ENCODE measurements at regions not wholly inside any gene's neighbourhood (a gene's known extent, or its start where the extent isn't known, plus 50 kb on each side); places are given as distances from the start of the nearest gene placed in this dataset.

- CTCF ChIA-PET: no interaction called here
- H3K27me3 ChIP-seq (replicated peaks; ENCODE audit: insufficient read depth, low read depth, low read length, poor library complexity): no peaks in the 10 kb centered on the region
- BruUV-seq (replicated peaks): no TSS peak
- H3K4me1 ChIP-seq (ENCODE audit: insufficient read depth, low read length, poor library complexity, severe bottlenecking): no peaks in the 10 kb centered on the region
- no peak for DNase-seq (ENCODE audit: low spot score)
- no peak overlapping the region for H3K4me3 ChIP-seq (ENCODE audit: low read depth, low read length, poor library complexity, severe bottlenecking)
- no peak overlapping the region for H3K27ac ChIP-seq (ENCODE audit: low read depth, low read length, poor library complexity, severe bottlenecking)
- no peaks in the 10 kb centered on the region for H3K9me3 ChIP-seq (ENCODE audit: low read depth, low read length, poor library complexity, severe bottlenecking)
- intact Hi-C loops (cut with micrococcal nuclease; ENCODE audit: unreplicated experiment): no loop called here
- H3K36me3 ChIP-seq (ENCODE audit: insufficient read depth, low read length, poor library complexity, severe bottlenecking): no peaks in the 10 kb centered on the region
- no peak for TF ChIP-seq EZH2 (IDR thresholded peaks at IDR 0.05; ENCODE audit: borderline replicate concordance, low read depth, low read length, poor library complexity, severe bottlenecking)
- no peak for TF ChIP-seq CTCF (conservative IDR thresholded peaks at IDR 0.05; ENCODE audit: low read depth, low read length)
- POLR2A ChIA-PET (ENCODE audit: low non-redundant PET): no interaction called here
Observed at GRCh38 chr6:56311061-56311460, 63.7 kb upstream of the COL21A1 start.

GRCh38 chr6:56310241-56310640, 62.9 kb upstream of the COL21A1 start:
- intact Hi-C loops (cut with micrococcal nuclease; ENCODE audit: unreplicated experiment): no loop called here
- ChIA-PET POLR2A (ENCODE audit: low non-redundant PET) (no interaction called here), CTCF (no interaction called here)
- no peak overlapping the region for H3K4me3 ChIP-seq (ENCODE audit: low read depth, low read length, poor library complexity, severe bottlenecking)
- TF ChIP-seq EZH2 (IDR thresholded peaks at IDR 0.05; ENCODE audit: borderline replicate concordance, low read depth, low read length, poor library complexity, severe bottlenecking) (no peak), CTCF (conservative IDR thresholded peaks at IDR 0.05; ENCODE audit: low read depth, low read length) (no peak)
- DNase-seq (ENCODE audit: low spot score): no peak
- H3K36me3 ChIP-seq (ENCODE audit: insufficient read depth, low read length, poor library complexity, severe bottlenecking): no peaks in the 10 kb centered on the region
- no TSS peak for BruUV-seq (replicated peaks)
- H3K9me3 ChIP-seq (ENCODE audit: low read depth, low read length, poor library complexity, severe bottlenecking): no peaks in the 10 kb centered on the region
- H3K27ac ChIP-seq (ENCODE audit: low read depth, low read length, poor library complexity, severe bottlenecking): no peak overlapping the region
- no peaks in the 10 kb centered on the region for H3K4me1 ChIP-seq (ENCODE audit: insufficient read depth, low read length, poor library complexity, severe bottlenecking)
- H3K27me3 ChIP-seq (replicated peaks; ENCODE audit: insufficient read depth, low read depth, low read length, poor library complexity): no peaks in the 10 kb centered on the region

- H3K9me3 ChIP-seq (ENCODE audit: low read depth, low read length, poor library complexity, severe bottlenecking): no peaks in the 10 kb centered on the region
- H3K27me3 ChIP-seq (replicated peaks; ENCODE audit: insufficient read depth, low read depth, low read length, poor library complexity): no peaks in the 10 kb centered on the region
- POLR2A ChIA-PET (ENCODE audit: low non-redundant PET): no interaction called here
- no peak overlapping the region for H3K4me3 ChIP-seq (ENCODE audit: low read depth, low read length, poor library complexity, severe bottlenecking)
- no peaks in the 10 kb centered on the region for H3K4me1 ChIP-seq (ENCODE audit: insufficient read depth, low read length, poor library complexity, severe bottlenecking)
- H3K27ac ChIP-seq (ENCODE audit: low read depth, low read length, poor library complexity, severe bottlenecking): no peak overlapping the region
- H3K36me3 ChIP-seq (ENCODE audit: insufficient read depth, low read length, poor library complexity, severe bottlenecking): no peaks in the 10 kb centered on the region
- CTCF ChIA-PET: no interaction called here
- TF ChIP-seq CTCF (conservative IDR thresholded peaks at IDR 0.05; ENCODE audit: low read depth, low read length): no peak
- no peak for TF ChIP-seq EZH2 (IDR thresholded peaks at IDR 0.05; ENCODE audit: borderline replicate concordance, low read depth, low read length, poor library complexity, severe bottlenecking)
- intact Hi-C loops (cut with micrococcal nuclease; ENCODE audit: unreplicated experiment): loop anchor here (10.0 kb wide), 1 partner anchor 415 kb away; no protein-coding TSS in a partner anchor
- no peak for DNase-seq (ENCODE audit: low spot score)
- BruUV-seq (replicated peaks): no TSS peak
Observed at GRCh38 chr6:56299916-56300315, 52.5 kb upstream of the COL21A1 start.

Measured in A673 (cell line).